Smooth muscle cell (in vitro differentiated cells): ENCODE measurements at regions not wholly inside any gene's neighbourhood (a gene's known extent, or its start where the extent isn't known, plus 50 kb on each side); places are given as distances from the start of the nearest gene placed in this dataset.
A peak's percentile ranks its signal among the peaks of the same experiment; 100 is the strongest.

Experiments
- DNase-seq: peaks from one replicate; lab custom pipeline; 2025; ENCODE audit not compliant: unreplicated experiment; lab: John Stamatoyannopoulos, UW
- H2AFZ ChIP-seq: fragments of 200-600 bp; sonication (generic); 2 replicates; pipeline ENCODE4 v1.6.0; 2016; ENCODE audit warnings: antibody characterized with exemption, low read depth, mild to moderate bottlenecking
- H3F3A ChIP-seq: fragments of 200-600 bp; sonication (generic); 2 replicates; pipeline ENCODE4 v1.6.0; 2017; ENCODE audit warnings: antibody characterized with exemption, low read depth
- H3K27ac ChIP-seq: fragments of 200-600 bp; sonication (generic); 2 replicates; pipeline ENCODE4 v1.5.1; 2016; ENCODE audit warnings: low read depth, mild to moderate bottlenecking
- H3K27me3 ChIP-seq: fragments of 200-600 bp; sonication (generic); 2 replicates; pipeline ENCODE4 v1.6.1; 2016; ENCODE audit warnings: low read depth, mild to moderate bottlenecking
- H3K36me3 ChIP-seq: fragments of 200-600 bp; sonication (generic); 2 replicates; pipeline ENCODE4 v1.5.1; 2016; ENCODE audit warnings: low read depth
- H3K4me1 ChIP-seq: fragments of 200-600 bp; sonication (generic); 2 replicates; pipeline ENCODE4 v1.5.1; 2016; ENCODE audit warnings: low read depth
- H3K4me2 ChIP-seq: fragments of 200-600 bp; sonication (generic); 2 replicates; pipeline ENCODE4 v1.6.0; 2016; ENCODE audit warnings: mild to moderate bottlenecking
- H3K4me3 ChIP-seq: fragments of 200-600 bp; sonication (generic); 2 replicates; pipeline ENCODE4 v1.5.1; 2016; ENCODE audit warnings: mild to moderate bottlenecking
- H3K79me2 ChIP-seq: fragments of 200-600 bp; sonication (generic); 2 replicates; pipeline ENCODE4 v1.6.0; 2016; ENCODE audit warnings: low read depth, mild to moderate bottlenecking
- H3K9ac ChIP-seq: fragments of 200-600 bp; sonication (generic); 2 replicates; pipeline ENCODE4 v1.6.0; 2016; ENCODE audit warnings: low read depth
- H3K9me3 ChIP-seq: fragments of 200-600 bp; sonication (generic); replicated peaks from 2 replicates; pipeline ENCODE4 v1.5.1; 2016; ENCODE audit warnings: low read depth
- H4K20me1 ChIP-seq: fragments of 200-600 bp; sonication (generic); 2 replicates; pipeline ENCODE4 v1.6.0; 2016; ENCODE audit warnings: low read depth
- WGBS: methylation state at CpG from one replicate; pipeline ENCODE4 v1.1.7; 2016; ENCODE audit warnings: low lambda C conversion rate; 5-methylcytosine and 5-hydroxymethylcytosine counted together
- TF ChIP-seq, protein P1 (sequence below): fragments of 200-600 bp; sonication (generic); IDR thresholded peaks from 2 replicates; pipeline ENCODE4 v1.5.1; 2017; ENCODE audit warnings: borderline replicate concordance, mild to moderate bottlenecking, antibody characterized with exemption; ENCODE audit not compliant: insufficient read depth, poor library complexity, severe bottlenecking

DNA sequence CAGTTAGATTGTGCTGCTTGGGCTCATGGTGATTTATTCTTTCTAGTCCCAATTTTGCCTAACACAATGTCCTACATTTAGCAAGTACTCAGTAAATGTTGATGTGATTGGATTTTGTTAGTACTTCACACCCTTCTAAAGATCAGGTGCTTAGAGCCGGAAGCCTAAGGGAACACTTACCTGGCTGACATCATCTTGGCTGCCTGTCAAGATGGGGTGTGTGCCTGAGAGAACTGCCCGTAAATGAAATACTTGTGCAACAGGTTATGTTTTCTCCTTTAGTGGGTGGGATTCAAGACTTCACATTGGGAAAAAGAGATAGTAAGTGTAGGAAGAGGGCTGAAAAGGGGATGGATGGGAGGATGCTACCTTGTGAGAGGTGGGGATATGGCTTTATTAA, 75.5 kb upstream of the MACF1 start:
- no peak overlapping the region for H2AFZ ChIP-seq
- peaks cover 87% of the 10 kb centered on the region for H3K79me2 ChIP-seq
- 69% methylated on average over 2 of the region's 2 CpGs for WGBS
- no peak overlapping the region for H3K4me2 ChIP-seq
- H3K36me3 ChIP-seq: no peaks in the 10 kb centered on the region
- peaks cover 55% of the 10 kb centered on the region for H3K4me1 ChIP-seq
- H4K20me1 ChIP-seq: peaks cover 97% of the 10 kb centered on the region
- DNase-seq: no peak
- H3F3A ChIP-seq: no peaks in the 10 kb centered on the region
- no peak overlapping the region for H3K4me3 ChIP-seq
- peak overlapping the region; percentile 58 for H3K27ac ChIP-seq
- no peak overlapping the region for H3K9ac ChIP-seq
- H3K27me3 ChIP-seq: no peaks in the 10 kb centered on the region
- TF ChIP-seq, protein P1, sequence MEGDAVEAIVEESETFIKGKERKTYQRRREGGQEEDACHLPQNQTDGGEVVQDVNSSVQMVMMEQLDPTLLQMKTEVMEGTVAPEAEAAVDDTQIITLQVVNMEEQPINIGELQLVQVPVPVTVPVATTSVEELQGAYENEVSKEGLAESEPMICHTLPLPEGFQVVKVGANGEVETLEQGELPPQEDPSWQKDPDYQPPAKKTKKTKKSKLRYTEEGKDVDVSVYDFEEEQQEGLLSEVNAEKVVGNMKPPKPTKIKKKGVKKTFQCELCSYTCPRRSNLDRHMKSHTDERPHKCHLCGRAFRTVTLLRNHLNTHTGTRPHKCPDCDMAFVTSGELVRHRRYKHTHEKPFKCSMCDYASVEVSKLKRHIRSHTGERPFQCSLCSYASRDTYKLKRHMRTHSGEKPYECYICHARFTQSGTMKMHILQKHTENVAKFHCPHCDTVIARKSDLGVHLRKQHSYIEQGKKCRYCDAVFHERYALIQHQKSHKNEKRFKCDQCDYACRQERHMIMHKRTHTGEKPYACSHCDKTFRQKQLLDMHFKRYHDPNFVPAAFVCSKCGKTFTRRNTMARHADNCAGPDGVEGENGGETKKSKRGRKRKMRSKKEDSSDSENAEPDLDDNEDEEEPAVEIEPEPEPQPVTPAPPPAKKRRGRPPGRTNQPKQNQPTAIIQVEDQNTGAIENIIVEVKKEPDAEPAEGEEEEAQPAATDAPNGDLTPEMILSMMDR: no peak
- no peaks in the 10 kb centered on the region for H3K9me3 ChIP-seq

DNA sequence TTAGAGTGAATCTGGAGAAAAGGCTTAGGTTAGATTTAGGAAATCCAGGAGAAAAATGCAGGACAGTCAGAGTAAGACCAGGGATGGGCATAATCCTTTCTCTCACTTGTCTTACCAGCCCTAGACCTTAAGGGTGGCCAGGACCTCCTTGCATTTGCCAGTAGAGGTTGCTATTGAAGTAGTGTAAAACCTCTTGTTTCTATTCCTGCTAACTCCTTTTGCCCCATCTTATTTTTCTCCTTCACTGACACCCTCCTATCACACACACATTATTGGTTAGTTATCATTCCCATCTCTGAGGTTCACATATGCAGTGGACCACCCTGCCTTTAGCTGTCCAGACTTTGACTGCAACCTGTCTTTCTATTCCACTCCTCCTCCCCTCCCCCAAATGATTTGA, 75.0 kb upstream of the MACF1 start:
- Histone ChIP-seq H3K79me2 (peaks cover 85% of the 10 kb centered on the region), H3K4me1 (peaks cover 55% of the 10 kb centered on the region), H3K27ac (peak overlapping the region; percentile 58), H3K4me2 (peak overlapping the region; percentile 25), H3F3A (no peaks in the 10 kb centered on the region), H4K20me1 (peaks cover 95% of the 10 kb centered on the region), H3K27me3 (no peaks in the 10 kb centered on the region), H3K9ac (no peak overlapping the region), H3K4me3 (no peak overlapping the region), H3K36me3 (no peaks in the 10 kb centered on the region), H2AFZ (no peak overlapping the region), H3K9me3 (no peaks in the 10 kb centered on the region)
- TF ChIP-seq, protein P1: no peak
- DNase-seq: no peak

DNA sequence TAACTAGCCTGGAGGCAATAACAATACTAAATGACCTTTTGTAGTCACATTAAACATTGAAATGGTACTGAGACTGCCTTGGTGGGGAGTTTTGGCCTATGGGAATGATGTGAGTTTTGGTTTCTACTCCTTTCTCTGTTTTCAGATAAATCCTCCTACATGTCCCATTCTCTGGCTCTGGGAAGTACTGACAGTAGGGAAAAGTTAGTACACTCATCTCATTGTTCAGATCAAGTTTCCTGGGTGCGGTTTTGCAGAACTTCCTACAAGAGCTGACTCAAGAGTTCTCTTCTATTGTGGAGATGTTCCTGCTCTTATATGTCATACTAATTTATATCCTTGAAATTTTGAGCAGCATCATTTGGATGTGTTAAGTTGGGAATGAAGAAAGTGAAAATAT, 74.2 kb upstream of the MACF1 start:
- H3K4me3 ChIP-seq: no peak overlapping the region
- H4K20me1 ChIP-seq: peaks cover 95% of the 10 kb centered on the region
- H3K27ac ChIP-seq: peak overlapping the region; percentile 58
- no peak overlapping the region for H2AFZ ChIP-seq
- H3K9me3 ChIP-seq: no peaks in the 10 kb centered on the region
- H3K9ac ChIP-seq: no peak overlapping the region
- no peaks in the 10 kb centered on the region for H3K36me3 ChIP-seq
- H3K27me3 ChIP-seq: no peaks in the 10 kb centered on the region
- H3K79me2 ChIP-seq: peaks cover 85% of the 10 kb centered on the region
- WGBS: 42% methylated on average over 1 of the region's 1 CpG
- no peaks in the 10 kb centered on the region for H3F3A ChIP-seq
- H3K4me2 ChIP-seq: peak overlapping the region; percentile 25
- peaks cover 55% of the 10 kb centered on the region for H3K4me1 ChIP-seq
- TF ChIP-seq, protein P1: no peak
- DNase-seq: no peak

DNA sequence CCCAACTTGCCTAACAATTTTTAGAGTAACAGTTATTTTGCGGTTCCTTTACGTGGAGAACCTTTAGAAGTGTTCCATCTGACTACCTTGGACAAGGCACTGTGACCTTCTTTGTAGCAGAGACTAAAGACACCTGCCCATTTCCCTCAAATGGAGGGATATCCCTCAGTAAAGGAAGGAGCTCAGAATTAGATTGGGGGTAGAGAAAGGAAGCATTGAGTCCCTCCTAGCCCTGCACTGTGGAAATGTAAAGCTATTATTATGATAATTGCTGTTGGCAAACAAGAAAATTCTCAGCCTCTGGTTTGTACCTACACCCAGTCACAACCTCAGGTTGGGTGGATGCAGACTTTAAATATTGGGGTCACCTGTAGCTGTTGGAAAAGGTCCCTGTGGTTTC, 72.6 kb upstream of the MACF1 start:
- Histone ChIP-seq H3K27me3 (no peaks in the 10 kb centered on the region), H3K27ac (peak overlapping the region; percentile 54), H3K9ac (no peak overlapping the region), H3K4me3 (no peak overlapping the region), H3K4me1 (peaks cover 51% of the 10 kb centered on the region), H4K20me1 (peaks cover 95% of the 10 kb centered on the region), H3K4me2 (no peak overlapping the region), H3K36me3 (no peaks in the 10 kb centered on the region), H3K79me2 (peaks cover 84% of the 10 kb centered on the region), H3F3A (no peaks in the 10 kb centered on the region), H3K9me3 (no peaks in the 10 kb centered on the region), H2AFZ (no peak overlapping the region)
- no peak for DNase-seq
- TF ChIP-seq, protein P1: no peak
- WGBS: 71% methylated on average over 2 of the region's 2 CpGs
